ENCODE measurements at regions not wholly inside any gene's neighbourhood (a gene's known extent, or its start where the extent isn't known, plus 50 kb on each side); places are given as distances from the start of the nearest gene placed in this dataset.

DNA sequence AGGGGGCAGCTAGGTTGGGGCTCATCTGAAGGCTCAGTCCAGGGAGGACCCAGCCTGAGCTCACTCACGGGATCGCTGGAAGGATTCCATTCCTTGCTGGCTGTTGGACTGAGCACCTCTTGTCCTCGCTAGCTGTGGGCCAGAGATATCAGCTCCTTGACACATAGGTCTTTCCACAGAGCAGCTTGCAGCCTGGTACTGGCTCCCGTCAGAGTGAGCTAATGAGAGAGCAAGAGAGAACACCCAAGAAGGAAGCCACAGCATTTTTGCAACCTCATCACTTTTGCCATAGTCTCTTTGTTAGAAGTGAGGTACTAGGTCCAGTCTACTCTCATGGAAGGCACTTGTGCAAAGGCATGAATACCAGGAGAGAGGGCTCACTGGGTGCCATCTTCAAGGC is 179.9 kb downstream of the CDC5L start:
- no peaks in the 10 kb centered on the region for H3K79me1 ChIP-seq (ENCODE audit: insufficient read depth, low read depth, low read length, poor library complexity, severe bottlenecking)
- no peak overlapping the region for H3K23ac ChIP-seq (ENCODE audit: insufficient read length, low read depth, low read length)
- H3K56ac ChIP-seq (ENCODE audit: insufficient read length, low read depth, low read length) = no peak overlapping the region
- no peaks in the 10 kb centered on the region for H3K9me3 Mint-ChIP-seq
- H2BK5ac ChIP-seq (ENCODE audit: insufficient read length, low read length) = no peak overlapping the region
- H4K20me1 ChIP-seq (ENCODE audit: control insufficient read depth, insufficient read depth, insufficient read length) = no peaks in the 10 kb centered on the region
- H3K14ac ChIP-seq (ENCODE audit: insufficient read depth, low read length) = no peak overlapping the region
- H3K27ac ChIP-seq (ENCODE audit: insufficient read length, low read depth, low read length) = no peak overlapping the region
- no peak overlapping the region for H4K8ac ChIP-seq (replicated peaks; ENCODE audit: insufficient read length, low read depth, low read length)
- no peak overlapping the region for H2AK5ac ChIP-seq (ENCODE audit: insufficient read length, low read length)
- H3K36me3 Mint-ChIP-seq (ENCODE audit: insufficient read depth in 1 of 3, low read depth in 3 of 3) = no peaks in the 10 kb centered on the region
- H2AFZ ChIP-seq (ENCODE audit: low read length) = no peak overlapping the region
- H3K4ac ChIP-seq (ENCODE audit: low read depth, low read length) = no peak overlapping the region
- TF ChIP-seq CTCF (conservative IDR thresholded peaks at IDR 0.05) = no peak
- H3K18ac ChIP-seq (ENCODE audit: insufficient read length, low read depth, low read length) = no peak overlapping the region
- H3K27me3 Mint-ChIP-seq (ENCODE audit: low read depth) = peaks cover 6% of the 10 kb centered on the region
- H2BK12ac ChIP-seq (ENCODE audit: insufficient read length, low read depth, low read length) = no peak overlapping the region
- H3T11ph ChIP-seq (ENCODE audit: low read length) = no peak overlapping the region
- H3K9ac ChIP-seq (ENCODE audit: extremely low read depth, insufficient read length, low read length) = no peak overlapping the region
- H3K4me1 Mint-ChIP-seq = peaks cover 12 to 14% of the 10 kb centered on the region in 2 experiments
- no peaks in the 10 kb centered on the region for H3K79me2 ChIP-seq (ENCODE audit: insufficient read depth, low read length)
- H3K4me2 ChIP-seq (ENCODE audit: insufficient read depth, insufficient read length, low read length) = no peak overlapping the region
- H4K91ac ChIP-seq (ENCODE audit: insufficient read length, low read depth, low read length) = no peak overlapping the region
- H4K5ac ChIP-seq (ENCODE audit: insufficient read length, low read depth, low read length) = no peak overlapping the region
- no peaks in the 10 kb centered on the region for H3K9me3 ChIP-seq (ENCODE audit: control insufficient read depth, low read depth, low read length)
- H2BK15ac ChIP-seq (ENCODE audit: low read depth, low read length) = no peak overlapping the region
- no peak overlapping the region for H3K4me3 Mint-ChIP-seq
- H3K27ac Mint-ChIP-seq = no peak overlapping the region
- DNase-seq = no peak
- no peak overlapping the region for H2BK120ac ChIP-seq (ENCODE audit: low read depth, low read length, poor library complexity, severe bottlenecking)
- H3K4me1 ChIP-seq (ENCODE audit: insufficient read depth, low read length) = no peaks in the 10 kb centered on the region
- H3K23me2 ChIP-seq (ENCODE audit: insufficient read length, low read depth, low read length, poor library complexity, severe bottlenecking) = no peaks in the 10 kb centered on the region
- no CpG with 5 or more reads among the region's 4 CpGs for WGBS (ENCODE audit: extremely low coverage, insufficient read length, low lambda C conversion rate)
- no peaks in the 10 kb centered on the region for H3K27me3 ChIP-seq (ENCODE audit: insufficient read depth, low read length)
- H2BK20ac ChIP-seq (ENCODE audit: low read depth, low read length, poor library complexity, severe bottlenecking) = no peak overlapping the region

Data from H9 (cell line).